Kidney epithelial cell (primary cell): ENCODE measurements at regions not wholly inside any gene's neighbourhood (a gene's known extent, or its start where the extent isn't known, plus 50 kb on each side); places are given as distances from the start of the nearest gene placed in this dataset.

Experiments used
- DNase-seq: peaks from one replicate; pipeline ENCODE4 v3.0.0-alpha.2; 2010; ENCODE audit warnings: low read depth
- H3K27me3 ChIP-seq: 2 replicates; pipeline ENCODE4 v1.6.0; 2011; ENCODE audit warnings: low read length; ENCODE audit not compliant: control insufficient read depth, insufficient read depth
- H3K36me3 ChIP-seq: 2 replicates; pipeline ENCODE4 v1.5.1; 2011; ENCODE audit warnings: low read length; ENCODE audit not compliant: control insufficient read depth, insufficient read depth
- H3K4me3 ChIP-seq: 2 replicates; pipeline ENCODE4 v1.5.1; 2011; ENCODE audit warnings: low read depth, mild to moderate bottlenecking, control low read depth, low read length
- CTCF ChIP-seq: IDR thresholded peaks from 2 replicates; pipeline ENCODE4 v1.5.1; 2011; ENCODE audit warnings: mild to moderate bottlenecking, moderate library complexity, low read length, control low read depth, inconsistent platforms; ENCODE audit not compliant: insufficient read depth, poor library complexity, severe bottlenecking

DNA sequence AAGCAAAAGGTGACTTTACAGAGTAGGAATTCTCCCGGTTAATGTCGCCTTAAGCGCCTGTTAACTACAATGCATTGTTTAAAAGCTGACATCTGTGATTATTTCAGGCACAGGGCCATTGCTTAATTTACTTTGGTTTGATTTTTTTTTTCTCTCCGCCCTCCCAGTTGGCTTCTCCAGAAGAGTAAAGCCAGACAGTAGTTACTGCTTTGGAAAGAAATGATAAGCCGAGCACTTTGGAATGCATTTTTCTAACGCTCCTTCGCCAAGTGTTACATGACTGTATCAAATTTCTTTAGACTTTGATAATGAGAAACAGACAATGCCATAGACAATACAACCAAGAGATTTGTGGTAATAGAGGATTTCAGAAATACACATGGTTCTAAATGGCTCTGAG, 383.0 kb upstream of the TENM3 start:
- TF ChIP-seq CTCF, result no peak
- Histone ChIP-seq H3K4me3 (no peak overlapping the region), H3K36me3 (no peaks in the 10 kb centered on the region), H3K27me3 (no peaks in the 10 kb centered on the region)
- DNase-seq, result no peak

GRCh38 chr4:181860668-181861067, 382.5 kb upstream of the TENM3 start:
- TF ChIP-seq CTCF, result no peak
- Histone ChIP-seq H3K36me3 (no peaks in the 10 kb centered on the region), H3K27me3 (no peaks in the 10 kb centered on the region), H3K4me3 (no peak overlapping the region)
- no peak for DNase-seq

GRCh38 chr4:181863856-181864255, 379.3 kb upstream of the TENM3 start:
- Histone ChIP-seq H3K27me3 (no peaks in the 10 kb centered on the region), H3K4me3 (no peak overlapping the region), H3K36me3 (no peaks in the 10 kb centered on the region)
- TF ChIP-seq CTCF, result no peak
- no peak for DNase-seq

GRCh38 chr4:181870326-181870725, 372.9 kb upstream of the TENM3 start:
- H3K4me3 ChIP-seq, result no peak overlapping the region
- DNase-seq, result no peak
- TF ChIP-seq CTCF, result no peak

DNA sequence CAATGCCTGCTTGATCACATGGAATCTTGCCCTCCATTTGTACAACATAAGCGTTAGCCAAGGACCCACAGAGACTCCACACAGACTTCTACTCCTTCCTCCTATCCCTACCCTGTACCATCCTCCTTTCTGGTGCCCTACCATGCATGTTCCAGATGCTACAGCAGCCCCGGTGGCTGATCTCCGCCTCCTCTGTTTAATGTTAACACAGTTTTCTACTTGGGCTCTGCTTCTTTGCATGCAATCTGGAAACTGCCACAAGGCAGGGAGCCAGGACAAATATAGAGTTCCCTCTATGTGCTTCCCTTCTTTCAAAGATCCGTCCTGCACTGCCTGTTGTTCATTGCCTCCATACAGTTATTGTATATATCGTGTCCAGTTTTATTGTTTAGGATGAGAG, 368.6 kb upstream of the TENM3 start:
- DNase-seq, result no peak
- no peak overlapping the region for H3K4me3 ChIP-seq
- no peaks in the 10 kb centered on the region for H3K36me3 ChIP-seq
- no peak for TF ChIP-seq CTCF
- H3K27me3 ChIP-seq, result no peaks in the 10 kb centered on the region

More at GRCh38 chr4:181870326-181870725, 372.9 kb upstream of the TENM3 start:
- H3K36me3 ChIP-seq, result no peaks in the 10 kb centered on the region
- no peaks in the 10 kb centered on the region for H3K27me3 ChIP-seq

DNA sequence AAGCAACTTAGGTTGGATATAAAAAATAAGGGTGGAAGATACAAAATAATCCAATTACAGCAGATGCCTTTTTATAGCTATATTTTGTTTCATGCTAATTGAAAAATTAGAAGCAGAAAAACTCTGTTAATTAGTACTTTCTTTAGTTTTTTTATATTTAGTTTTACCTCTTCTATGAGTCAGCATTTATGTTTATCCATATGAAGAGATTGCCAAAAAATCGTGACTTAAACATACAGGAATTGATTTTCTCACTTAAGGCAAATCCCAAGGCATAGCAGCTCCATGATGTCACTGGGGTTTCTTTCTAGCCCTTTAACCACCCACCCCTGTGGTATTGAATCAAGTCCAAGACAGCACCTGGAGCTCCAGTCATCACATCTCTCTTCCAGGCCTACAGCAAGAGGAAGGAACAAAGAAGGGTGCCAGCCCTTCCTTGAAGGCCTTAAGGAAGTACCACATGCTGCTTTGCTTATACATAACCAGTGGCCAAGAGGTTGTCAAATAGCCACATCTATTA, 365.8 kb upstream of the TENM3 start:
- TF ChIP-seq CTCF, result no peak
- DNase-seq, result peak; percentile 44
- Histone ChIP-seq H3K27me3 (no peaks in the 10 kb centered on the region), H3K4me3 (no peak overlapping the region), H3K36me3 (no peaks in the 10 kb centered on the region)
